ENCODE measurements at regions not wholly inside any gene's neighbourhood (a gene's known extent, or its start where the extent isn't known, plus 50 kb on each side); places are given as distances from the start of the nearest gene placed in this dataset.

- no peak overlapping the region for H3K18ac ChIP-seq (ENCODE audit: low read length)
- no peak overlapping the region for H3K27ac ChIP-seq (ENCODE audit: low read depth, low read length)
- no peak overlapping the region for H2BK12ac ChIP-seq (ENCODE audit: low read length)
- no peak overlapping the region for H4K8ac ChIP-seq (ENCODE audit: low read depth, low read length)
- no peaks in the 10 kb centered on the region for H3K36me3 ChIP-seq (ENCODE audit: control insufficient read depth in 1 of 2, insufficient read depth in 2 of 2, low read length in 2 of 2)
- H3K9me3 ChIP-seq (ENCODE audit: insufficient read depth, low read depth, low read length): no peaks in the 10 kb centered on the region
- H3K4me3 ChIP-seq (ENCODE audit: low read depth, low read length): no peak overlapping the region
- no peaks in the 10 kb centered on the region for H3K27me3 ChIP-seq (ENCODE audit: insufficient read depth, low read length)
- H2AFZ ChIP-seq (ENCODE audit: insufficient read depth, low read length, poor library complexity): no peak overlapping the region
- H3K9ac ChIP-seq (ENCODE audit: low read length): no peak overlapping the region
- no peak overlapping the region for H3K23ac ChIP-seq (ENCODE audit: low read length)
- H2BK5ac ChIP-seq (ENCODE audit: low read depth, low read length, poor library complexity): no peak overlapping the region
- WGBS (ENCODE audit: extremely low coverage, insufficient coverage, insufficient read length): no CpG with 5 or more reads among the region's 3 CpGs
- H3K79me1 ChIP-seq (ENCODE audit: low read length): no peaks in the 10 kb centered on the region
- no peak overlapping the region for H4K12ac ChIP-seq (ENCODE audit: low read depth, low read length)
- no peak overlapping the region for H3K4me2 ChIP-seq (ENCODE audit: low read length)
- H3K4me1 ChIP-seq (ENCODE audit: control insufficient read depth in 1 of 2, insufficient read depth in 2 of 2, low read length in 2 of 2): peaks cover 2 to 6% of the 10 kb centered on the region in 2 experiments
- no peaks in the 10 kb centered on the region for H3K79me2 ChIP-seq (ENCODE audit: control insufficient read depth, insufficient read depth, low read length, poor library complexity)
- no peak overlapping the region for H3K4ac ChIP-seq (ENCODE audit: low read depth, low read length)
- no peak overlapping the region for H4K91ac ChIP-seq (ENCODE audit: low read depth, low read length)
- no peak overlapping the region for H2AK5ac ChIP-seq (ENCODE audit: low read length)
- no peak overlapping the region for H2BK120ac ChIP-seq (ENCODE audit: insufficient read depth, low read length, poor library complexity)
- DNase-seq: no peak
- H3K14ac ChIP-seq (ENCODE audit: low read length): no peak overlapping the region
Observed at GRCh38 chr3:189493271-189493670, 137.9 kb upstream of the TP63 start.

GRCh38 chr3:189494632-189495031 is 136.6 kb upstream of the TP63 start:
- Histone ChIP-seq H2BK120ac (ENCODE audit: insufficient read depth, low read length, poor library complexity) (no peak overlapping the region), H3K4me3 (ENCODE audit: low read depth, low read length) (no peak overlapping the region), H3K36me3 (ENCODE audit: control insufficient read depth in 1 of 2, insufficient read depth in 2 of 2, low read length in 2 of 2) (no peaks in the 10 kb centered on the region), H3K4ac (ENCODE audit: low read depth, low read length) (no peak overlapping the region), H2AK5ac (ENCODE audit: low read length) (no peak overlapping the region), H4K8ac (ENCODE audit: low read depth, low read length) (no peak overlapping the region), H3K79me2 (ENCODE audit: control insufficient read depth, insufficient read depth, low read length, poor library complexity) (no peaks in the 10 kb centered on the region), H2BK5ac (ENCODE audit: low read depth, low read length, poor library complexity) (no peak overlapping the region), H2BK12ac (ENCODE audit: low read length) (no peak overlapping the region), H4K91ac (ENCODE audit: low read depth, low read length) (no peak overlapping the region), H2AFZ (ENCODE audit: insufficient read depth, low read length, poor library complexity) (no peak overlapping the region), H3K27me3 (ENCODE audit: insufficient read depth, low read length) (no peaks in the 10 kb centered on the region), H3K14ac (ENCODE audit: low read length) (no peak overlapping the region), H3K23ac (ENCODE audit: low read length) (no peak overlapping the region), H3K9me3 (ENCODE audit: insufficient read depth, low read depth, low read length) (no peaks in the 10 kb centered on the region), H3K27ac (ENCODE audit: low read depth, low read length) (no peak overlapping the region), H3K4me1 (ENCODE audit: control insufficient read depth in 1 of 2, insufficient read depth in 2 of 2, low read length in 2 of 2) (peaks cover 2 to 6% of the 10 kb centered on the region in 2 experiments), H4K12ac (ENCODE audit: low read depth, low read length) (no peak overlapping the region), H3K9ac (ENCODE audit: low read length) (no peak overlapping the region), H3K79me1 (ENCODE audit: low read length) (no peaks in the 10 kb centered on the region), H3K4me2 (ENCODE audit: low read length) (no peak overlapping the region), H3K18ac (ENCODE audit: low read length) (no peak overlapping the region)
- WGBS (ENCODE audit: extremely low coverage, insufficient coverage, insufficient read length): no CpG with 5 or more reads among the region's 1 CpG
- DNase-seq: no peak

- no peaks in the 10 kb centered on the region for H3K79me2 ChIP-seq (ENCODE audit: control insufficient read depth, insufficient read depth, low read length, poor library complexity)
- no peak for DNase-seq
- H3K4ac ChIP-seq (ENCODE audit: low read depth, low read length): no peak overlapping the region
- no peak overlapping the region for H2AFZ ChIP-seq (ENCODE audit: insufficient read depth, low read length, poor library complexity)
- H3K14ac ChIP-seq (ENCODE audit: low read length): no peak overlapping the region
- no peaks in the 10 kb centered on the region for H3K9me3 ChIP-seq (ENCODE audit: insufficient read depth, low read depth, low read length)
- no peak overlapping the region for H2AK5ac ChIP-seq (ENCODE audit: low read length)
- H3K4me3 ChIP-seq (ENCODE audit: low read depth, low read length): no peak overlapping the region
- H4K91ac ChIP-seq (ENCODE audit: low read depth, low read length): no peak overlapping the region
- H3K27me3 ChIP-seq (ENCODE audit: insufficient read depth, low read length): no peaks in the 10 kb centered on the region
- no peaks in the 10 kb centered on the region for H3K4me1 ChIP-seq (ENCODE audit: control insufficient read depth in 1 of 2, insufficient read depth in 2 of 2, low read length in 2 of 2)
- no peak overlapping the region for H2BK12ac ChIP-seq (ENCODE audit: low read length)
- WGBS (ENCODE audit: extremely low coverage, insufficient coverage, insufficient read length): no CpG with 5 or more reads among the region's 6 CpGs
- peaks cover 0 to 2% of the 10 kb centered on the region in 2 experiments for H3K36me3 ChIP-seq (ENCODE audit: control insufficient read depth in 1 of 2, insufficient read depth in 2 of 2, low read length in 2 of 2)
- H4K12ac ChIP-seq (ENCODE audit: low read depth, low read length): no peak overlapping the region
- H4K8ac ChIP-seq (ENCODE audit: low read depth, low read length): no peak overlapping the region
- no peak overlapping the region for H3K27ac ChIP-seq (ENCODE audit: low read depth, low read length)
- H3K23ac ChIP-seq (ENCODE audit: low read length): no peak overlapping the region
- H3K4me2 ChIP-seq (ENCODE audit: low read length): no peak overlapping the region
- no peak overlapping the region for H2BK120ac ChIP-seq (ENCODE audit: insufficient read depth, low read length, poor library complexity)
- no peak overlapping the region for H2BK5ac ChIP-seq (ENCODE audit: low read depth, low read length, poor library complexity)
- no peak overlapping the region for H3K9ac ChIP-seq (ENCODE audit: low read length)
- H3K79me1 ChIP-seq (ENCODE audit: low read length): no peaks in the 10 kb centered on the region
- no peak overlapping the region for H3K18ac ChIP-seq (ENCODE audit: low read length)
Observed at GRCh38 chr3:189496375-189497138, 134.6 kb upstream of the TP63 start.

GRCh38 chr3:189498995-189499704 is 132.0 kb upstream of the TP63 start:
- no peaks in the 10 kb centered on the region for H3K9me3 ChIP-seq (ENCODE audit: insufficient read depth, low read depth, low read length)
- no peak overlapping the region for H2BK5ac ChIP-seq (ENCODE audit: low read depth, low read length, poor library complexity)
- no peak overlapping the region for H3K4ac ChIP-seq (ENCODE audit: low read depth, low read length)
- no peak overlapping the region for H4K91ac ChIP-seq (ENCODE audit: low read depth, low read length)
- H3K14ac ChIP-seq (ENCODE audit: low read length): no peak overlapping the region
- H3K79me1 ChIP-seq (ENCODE audit: low read length): no peaks in the 10 kb centered on the region
- H3K18ac ChIP-seq (ENCODE audit: low read length): no peak overlapping the region
- H4K12ac ChIP-seq (ENCODE audit: low read depth, low read length): no peak overlapping the region
- peaks cover 0 to 2% of the 10 kb centered on the region in 2 experiments for H3K36me3 ChIP-seq (ENCODE audit: control insufficient read depth in 1 of 2, insufficient read depth in 2 of 2, low read length in 2 of 2)
- H2BK12ac ChIP-seq (ENCODE audit: low read length): no peak overlapping the region
- no CpG with 5 or more reads among the region's 4 CpGs for WGBS (ENCODE audit: extremely low coverage, insufficient coverage, insufficient read length)
- H2AFZ ChIP-seq (ENCODE audit: insufficient read depth, low read length, poor library complexity): no peak overlapping the region
- H3K79me2 ChIP-seq (ENCODE audit: control insufficient read depth, insufficient read depth, low read length, poor library complexity): no peaks in the 10 kb centered on the region
- no peaks in the 10 kb centered on the region for H3K27me3 ChIP-seq (ENCODE audit: insufficient read depth, low read length)
- H3K27ac ChIP-seq (ENCODE audit: low read depth, low read length): no peak overlapping the region
- no peak overlapping the region for H2BK120ac ChIP-seq (ENCODE audit: insufficient read depth, low read length, poor library complexity)
- no peak overlapping the region for H2AK5ac ChIP-seq (ENCODE audit: low read length)
- H3K9ac ChIP-seq (ENCODE audit: low read length): no peak overlapping the region
- no peak overlapping the region for H4K8ac ChIP-seq (ENCODE audit: low read depth, low read length)
- no peak overlapping the region for H3K23ac ChIP-seq (ENCODE audit: low read length)
- H3K4me3 ChIP-seq (ENCODE audit: low read depth, low read length): no peak overlapping the region
- H3K4me2 ChIP-seq (ENCODE audit: low read length): no peak overlapping the region
- no peaks in the 10 kb centered on the region for H3K4me1 ChIP-seq (ENCODE audit: control insufficient read depth in 1 of 2, insufficient read depth in 2 of 2, low read length in 2 of 2)
- DNase-seq: no peak
